ENCODE measurements at regions not wholly inside any gene's neighbourhood (a gene's known extent, or its start where the extent isn't known, plus 50 kb on each side); places are given as distances from the start of the nearest gene placed in this dataset.

GRCh38 chr11:32161293-32161692, 70.4 kb downstream of the RCN1 start:
- Mint-ChIP-seq H3K27ac (no peak overlapping the region), H3K4me1 (no peaks in the 10 kb centered on the region), H3K4me3 (no peak overlapping the region), H3K9me3 (no peaks in the 10 kb centered on the region), H3K36me3 (no peaks in the 10 kb centered on the region)
- no peak for ATAC-seq
- DNase-seq (ENCODE audit: low spot score in 2 of 2) = no peak

GRCh38 chr11:32162351-32162750, 71.5 kb downstream of the RCN1 start:
- Mint-ChIP-seq H3K4me3 (no peak overlapping the region), H3K36me3 (no peaks in the 10 kb centered on the region), H3K4me1 (no peaks in the 10 kb centered on the region), H3K27ac (no peak overlapping the region), H3K9me3 (no peaks in the 10 kb centered on the region)
- no peak for DNase-seq (ENCODE audit: low spot score in 2 of 2)
- no peak for ATAC-seq

- no peak for DNase-seq (ENCODE audit: low spot score in 2 of 2)
- Mint-ChIP-seq H3K9me3 (no peaks in the 10 kb centered on the region), H3K36me3 (no peaks in the 10 kb centered on the region), H3K4me3 (no peak overlapping the region), H3K4me1 (no peaks in the 10 kb centered on the region), H3K27ac (no peak overlapping the region)
- no peak for ATAC-seq
Observed at GRCh38 chr11:32162906-32163305, 72.0 kb downstream of the RCN1 start.

- H3K9me3 Mint-ChIP-seq = no peaks in the 10 kb centered on the region
- no peaks in the 10 kb centered on the region for H3K36me3 Mint-ChIP-seq
- no peak overlapping the region for H3K4me3 Mint-ChIP-seq
- no peaks in the 10 kb centered on the region for H3K4me1 Mint-ChIP-seq
- H3K27ac Mint-ChIP-seq = no peak overlapping the region
- ATAC-seq = no peak
- DNase-seq (ENCODE audit: low spot score in 2 of 2) = no peak
Observed at GRCh38 chr11:32163557-32163956, 72.7 kb downstream of the RCN1 start.

GRCh38 chr11:32164836-32165235, 74.0 kb downstream of the RCN1 start:
- DNase-seq (ENCODE audit: low spot score in 2 of 2) (no peak), ATAC-seq (no peak)
- Mint-ChIP-seq H3K4me3 (no peak overlapping the region), H3K36me3 (no peaks in the 10 kb centered on the region), H3K27ac (no peak overlapping the region), H3K4me1 (no peaks in the 10 kb centered on the region), H3K9me3 (no peaks in the 10 kb centered on the region)

GRCh38 chr11:32168924-32169323, 78.0 kb downstream of the RCN1 start:
- Mint-ChIP-seq H3K4me1 (no peaks in the 10 kb centered on the region), H3K4me3 (no peak overlapping the region), H3K9me3 (no peaks in the 10 kb centered on the region), H3K27ac (no peak overlapping the region), H3K36me3 (no peaks in the 10 kb centered on the region)
- no peak for DNase-seq (ENCODE audit: low spot score in 2 of 2)
- ATAC-seq = no peak

GRCh38 chr11:32171445-32171844, 80.6 kb downstream of the RCN1 start:
- ATAC-seq = no peak
- Mint-ChIP-seq H3K4me3 (no peak overlapping the region), H3K4me1 (no peaks in the 10 kb centered on the region), H3K36me3 (no peaks in the 10 kb centered on the region), H3K27ac (no peak overlapping the region), H3K9me3 (no peaks in the 10 kb centered on the region)
- no peak for DNase-seq (ENCODE audit: low spot score in 2 of 2)

GRCh38 chr11:32172041-32172847, 81.4 kb downstream of the RCN1 start:
- no peak overlapping the region for H3K27ac Mint-ChIP-seq

GRCh38 chr11:32172848-32173834, 82.3 kb downstream of the RCN1 start:
- peak; percentile 35 for ATAC-seq
- H3K9me3 Mint-ChIP-seq = no peaks in the 10 kb centered on the region
- no peak overlapping the region for H3K4me3 Mint-ChIP-seq
- DNase-seq (ENCODE audit: low spot score in 2 of 2) = no peak
- no peak overlapping the region for H3K27ac Mint-ChIP-seq
- H3K36me3 Mint-ChIP-seq = no peaks in the 10 kb centered on the region
- no peaks in the 10 kb centered on the region for H3K4me1 Mint-ChIP-seq

More at GRCh38 chr11:32172041-32172847, 81.4 kb downstream of the RCN1 start:
- Mint-ChIP-seq H3K36me3 (no peaks in the 10 kb centered on the region), H3K4me3 (no peak overlapping the region), H3K4me1 (no peaks in the 10 kb centered on the region), H3K9me3 (no peaks in the 10 kb centered on the region)
- DNase-seq (ENCODE audit: low spot score in 2 of 2) = no peak
- ATAC-seq = no peak

GRCh38 chr11:32173977-32174376, 83.1 kb downstream of the RCN1 start:
- H3K4me3 Mint-ChIP-seq = no peak overlapping the region

GRCh38 chr11:32176223-32176934, 85.5 kb downstream of the RCN1 start:
- no peaks in the 10 kb centered on the region for H3K4me1 Mint-ChIP-seq
- DNase-seq (ENCODE audit: low spot score in 2 of 2) = peak; percentile 70 to 89
- no peaks in the 10 kb centered on the region for H3K9me3 Mint-ChIP-seq

More at GRCh38 chr11:32173977-32174376, 83.1 kb downstream of the RCN1 start:
- H3K27ac Mint-ChIP-seq = no peak overlapping the region
- DNase-seq (ENCODE audit: low spot score in 2 of 2) (no peak), ATAC-seq (no peak)
- H3K4me1 Mint-ChIP-seq = no peaks in the 10 kb centered on the region
- no peaks in the 10 kb centered on the region for H3K36me3 Mint-ChIP-seq
- no peaks in the 10 kb centered on the region for H3K9me3 Mint-ChIP-seq

GRCh38 chr11:32178692-32179091, 87.8 kb downstream of the RCN1 start:
- no peaks in the 10 kb centered on the region for H3K4me1 Mint-ChIP-seq
- peak; percentile 9 for ATAC-seq
- H3K9me3 Mint-ChIP-seq = no peaks in the 10 kb centered on the region
- no peak overlapping the region for H3K4me3 Mint-ChIP-seq
- DNase-seq (ENCODE audit: low spot score in 2 of 2) = no peak
- no peak overlapping the region for H3K27ac Mint-ChIP-seq
- no peaks in the 10 kb centered on the region for H3K36me3 Mint-ChIP-seq

More at GRCh38 chr11:32176223-32176934, 85.5 kb downstream of the RCN1 start:
- Mint-ChIP-seq H3K4me3 (no peak overlapping the region), H3K36me3 (no peaks in the 10 kb centered on the region), H3K27ac (no peak overlapping the region)
- peak; percentile 71 for ATAC-seq

GRCh38 chr11:32183512-32183911, 92.6 kb downstream of the RCN1 start:
- no peaks in the 10 kb centered on the region for H3K4me1 Mint-ChIP-seq
- ATAC-seq (no peak), DNase-seq (ENCODE audit: low spot score in 2 of 2) (no peak)
- no peaks in the 10 kb centered on the region for H3K9me3 Mint-ChIP-seq
- H3K36me3 Mint-ChIP-seq = no peaks in the 10 kb centered on the region
- H3K4me3 Mint-ChIP-seq = no peak overlapping the region
- H3K27ac Mint-ChIP-seq = no peak overlapping the region

GRCh38 chr11:32184041-32184722, 93.3 kb downstream of the RCN1 start:
- no peaks in the 10 kb centered on the region for H3K4me1 Mint-ChIP-seq
- no peaks in the 10 kb centered on the region for H3K36me3 Mint-ChIP-seq
- no peaks in the 10 kb centered on the region for H3K9me3 Mint-ChIP-seq
- no peak for ATAC-seq
- H3K4me3 Mint-ChIP-seq = no peak overlapping the region
- no peak for DNase-seq (ENCODE audit: low spot score in 2 of 2)
- H3K27ac Mint-ChIP-seq = no peak overlapping the region
